ENCODE measurements at regions not wholly inside any gene's neighbourhood (a gene's known extent, or its start where the extent isn't known, plus 50 kb on each side); places are given as distances from the start of the nearest gene placed in this dataset.
"Not testable (repeated sequence)": the region's sequence is repeated elsewhere in the genome, so short reads cannot be mapped to it uniquely, and the experiment has no call there.

DNA sequence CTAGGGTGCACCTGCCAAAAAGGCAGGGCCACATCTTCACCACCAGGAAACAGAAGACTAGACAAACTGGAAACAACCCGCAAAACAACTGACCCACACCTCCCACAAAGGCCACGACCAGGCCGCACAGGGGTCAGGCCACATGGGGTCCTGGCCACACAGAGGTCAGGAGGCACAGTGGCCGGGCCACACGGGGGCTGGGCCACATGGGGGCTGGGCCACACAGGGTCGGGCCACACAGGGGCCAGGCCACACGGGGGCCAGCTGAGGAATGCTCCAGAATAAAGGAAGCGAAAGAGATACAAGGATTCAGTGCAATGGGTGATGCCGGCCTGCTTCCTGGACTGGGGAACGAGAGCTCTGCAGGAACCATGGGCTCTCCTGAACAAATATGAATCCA lies 91.6 kb downstream of the OLFM1 start:
- no peak for DNase-seq (ENCODE audit: extremely low spot score, unreplicated experiment)

DNA sequence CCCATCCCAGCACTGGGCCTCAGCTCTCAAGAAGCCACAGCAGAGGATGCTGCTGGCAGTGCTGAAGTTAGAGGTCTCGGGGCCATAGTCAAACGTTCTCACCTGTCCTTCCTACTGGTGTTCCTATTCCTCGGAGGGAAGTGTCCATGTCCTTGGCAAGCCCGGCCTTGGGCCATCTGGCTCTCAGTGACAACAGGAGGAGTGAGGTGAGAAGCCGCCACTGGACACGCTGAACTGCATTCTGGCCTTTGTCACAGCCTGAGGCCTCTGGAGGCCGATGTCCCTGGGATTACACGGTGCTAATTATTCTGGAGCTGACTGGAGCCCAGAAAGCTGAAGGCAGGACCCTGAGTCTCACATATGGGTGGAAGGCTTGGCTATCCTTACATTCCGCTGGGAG lies 92.5 kb downstream of the OLFM1 start:
- Mint-ChIP-seq H3K4me3 (no peak overlapping the region), H3K36me3 (no peaks in the 10 kb centered on the region), H3K9me3 (no peaks in the 10 kb centered on the region), H3K4me1 (ENCODE audit: unreplicated experiment) (peaks cover 5% of the 10 kb centered on the region), H3K27ac (no peak overlapping the region), H3K27me3 (peaks cover 51% of the 10 kb centered on the region)
- TF ChIP-seq, protein P1, sequence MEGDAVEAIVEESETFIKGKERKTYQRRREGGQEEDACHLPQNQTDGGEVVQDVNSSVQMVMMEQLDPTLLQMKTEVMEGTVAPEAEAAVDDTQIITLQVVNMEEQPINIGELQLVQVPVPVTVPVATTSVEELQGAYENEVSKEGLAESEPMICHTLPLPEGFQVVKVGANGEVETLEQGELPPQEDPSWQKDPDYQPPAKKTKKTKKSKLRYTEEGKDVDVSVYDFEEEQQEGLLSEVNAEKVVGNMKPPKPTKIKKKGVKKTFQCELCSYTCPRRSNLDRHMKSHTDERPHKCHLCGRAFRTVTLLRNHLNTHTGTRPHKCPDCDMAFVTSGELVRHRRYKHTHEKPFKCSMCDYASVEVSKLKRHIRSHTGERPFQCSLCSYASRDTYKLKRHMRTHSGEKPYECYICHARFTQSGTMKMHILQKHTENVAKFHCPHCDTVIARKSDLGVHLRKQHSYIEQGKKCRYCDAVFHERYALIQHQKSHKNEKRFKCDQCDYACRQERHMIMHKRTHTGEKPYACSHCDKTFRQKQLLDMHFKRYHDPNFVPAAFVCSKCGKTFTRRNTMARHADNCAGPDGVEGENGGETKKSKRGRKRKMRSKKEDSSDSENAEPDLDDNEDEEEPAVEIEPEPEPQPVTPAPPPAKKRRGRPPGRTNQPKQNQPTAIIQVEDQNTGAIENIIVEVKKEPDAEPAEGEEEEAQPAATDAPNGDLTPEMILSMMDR (conservative IDR thresholded peaks at IDR 0.05), result no peak
- no peak for DNase-seq (ENCODE audit: extremely low spot score, unreplicated experiment)

More for the DNA sequence above, 91.6 kb downstream of the OLFM1 start:
- H3K9me3 Mint-ChIP-seq, result no peaks in the 10 kb centered on the region
- H3K4me3 Mint-ChIP-seq, result no peak overlapping the region
- no peak overlapping the region for H3K27ac Mint-ChIP-seq
- peaks cover 47% of the 10 kb centered on the region for H3K27me3 Mint-ChIP-seq
- no peaks in the 10 kb centered on the region for H3K4me1 Mint-ChIP-seq (ENCODE audit: unreplicated experiment)
- TF ChIP-seq, protein P1 (conservative IDR thresholded peaks at IDR 0.05), result no peak
- no peaks in the 10 kb centered on the region for H3K36me3 Mint-ChIP-seq

DNA sequence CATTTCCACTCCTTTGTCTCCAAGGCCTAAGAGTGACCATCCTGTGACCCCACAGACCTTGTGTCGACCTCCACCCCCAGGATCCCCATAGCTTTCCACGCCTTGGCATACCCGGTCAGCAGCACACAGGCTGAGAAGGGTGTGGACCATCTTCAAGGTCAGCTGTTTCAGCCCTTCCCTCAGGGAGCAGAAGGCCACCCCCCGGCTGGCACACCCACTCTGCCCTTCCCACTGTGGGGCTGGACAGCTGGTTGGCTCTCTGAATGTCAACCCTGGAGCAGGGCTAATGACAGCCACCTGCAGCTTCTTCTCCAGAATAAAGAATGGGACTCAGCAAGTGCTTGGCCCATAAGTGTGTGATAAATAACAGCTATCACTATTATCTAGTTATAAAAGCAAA lies 93.1 kb downstream of the OLFM1 start:
- Mint-ChIP-seq H3K4me1 (ENCODE audit: unreplicated experiment) (peaks cover 5% of the 10 kb centered on the region), H3K36me3 (no peaks in the 10 kb centered on the region), H3K4me3 (no peak overlapping the region), H3K27me3 (peaks cover 55% of the 10 kb centered on the region), H3K9me3 (no peaks in the 10 kb centered on the region), H3K27ac (no peak overlapping the region)
- no peak for DNase-seq (ENCODE audit: extremely low spot score, unreplicated experiment)
- TF ChIP-seq, protein P1 (conservative IDR thresholded peaks at IDR 0.05), result no peak

DNA sequence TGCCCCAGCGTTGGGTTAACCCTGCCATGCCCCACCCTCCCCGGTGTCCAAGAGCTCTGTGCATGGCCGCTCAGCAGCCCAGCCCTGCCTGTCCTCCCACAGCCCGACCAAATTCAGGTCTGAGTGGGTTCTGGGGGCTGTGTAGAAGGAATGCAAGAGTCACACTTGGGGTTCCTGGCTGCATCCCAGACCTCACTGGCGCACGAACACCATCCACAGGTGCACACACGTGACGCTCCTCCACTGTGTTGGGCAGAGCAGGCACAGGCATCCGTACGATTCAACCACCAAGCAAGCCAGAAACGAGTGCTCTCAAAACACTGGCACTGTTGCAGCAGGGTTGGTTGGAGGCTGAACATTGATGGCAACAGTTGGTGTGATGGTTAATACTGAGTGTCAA lies 93.9 kb downstream of the OLFM1 start:
- H3K36me3 Mint-ChIP-seq, result no peaks in the 10 kb centered on the region
- H3K27me3 Mint-ChIP-seq, result peaks cover 60% of the 10 kb centered on the region
- H3K4me3 Mint-ChIP-seq, result no peak overlapping the region
- DNase-seq (ENCODE audit: extremely low spot score, unreplicated experiment), result no peak
- H3K9me3 Mint-ChIP-seq, result no peaks in the 10 kb centered on the region
- H3K4me1 Mint-ChIP-seq (ENCODE audit: unreplicated experiment), result peaks cover 5% of the 10 kb centered on the region
- TF ChIP-seq, protein P1 (conservative IDR thresholded peaks at IDR 0.05), result no peak
- no peak overlapping the region for H3K27ac Mint-ChIP-seq

DNA sequence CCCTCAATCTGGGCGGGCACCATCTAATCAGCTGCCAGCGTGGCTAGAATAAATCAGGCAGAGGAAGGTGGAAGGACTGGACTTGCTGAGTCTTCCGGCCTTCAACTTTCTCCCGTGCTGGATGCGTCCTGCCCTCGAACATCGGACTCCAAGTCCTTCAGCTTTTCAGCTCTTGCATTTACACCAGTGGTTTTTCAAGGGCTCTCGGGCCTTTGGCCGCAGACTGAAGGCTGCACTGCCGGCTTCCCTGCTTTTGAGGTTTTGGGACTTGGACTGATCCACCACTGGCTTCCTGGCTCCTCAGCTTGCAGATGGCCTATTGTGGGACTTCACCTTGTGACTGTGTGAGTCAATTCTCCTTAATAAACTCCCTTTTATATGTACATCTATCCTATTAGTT lies 94.4 kb downstream of the OLFM1 start:
- not testable (repeated sequence) for H3K9me3 Mint-ChIP-seq; DNase-seq (ENCODE audit: extremely low spot score, unreplicated experiment); H3K27ac Mint-ChIP-seq; H3K4me1 Mint-ChIP-seq (ENCODE audit: unreplicated experiment); H3K4me3 Mint-ChIP-seq; H3K36me3 Mint-ChIP-seq
- peaks cover 65% of the 10 kb centered on the region for H3K27me3 Mint-ChIP-seq

DNA sequence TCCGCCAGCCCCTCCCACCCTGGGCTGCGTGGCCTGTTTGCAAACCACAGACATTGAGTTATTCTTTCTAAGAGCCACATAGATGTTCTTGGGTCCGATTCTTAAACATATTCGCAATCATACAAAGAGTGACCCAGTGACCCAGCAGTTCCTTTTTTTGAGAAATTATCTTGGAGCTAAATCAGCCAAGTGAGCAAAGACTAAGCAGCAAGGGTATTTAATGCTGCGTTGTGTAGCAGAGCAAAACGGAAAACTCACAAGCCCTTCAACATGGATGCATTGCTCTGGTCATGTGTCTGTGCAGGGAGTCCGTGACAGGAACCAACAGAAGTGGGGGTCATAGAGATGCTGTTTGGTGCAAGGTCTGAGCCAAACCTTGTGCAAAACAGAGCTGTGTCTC lies 95.6 kb downstream of the OLFM1 start:
- Mint-ChIP-seq H3K4me3 (no peak overlapping the region), H3K36me3 (no peaks in the 10 kb centered on the region), H3K9me3 (no peaks in the 10 kb centered on the region), H3K27me3 (peaks cover 72% of the 10 kb centered on the region), H3K27ac (no peak overlapping the region), H3K4me1 (ENCODE audit: unreplicated experiment) (peaks cover 12% of the 10 kb centered on the region)
- TF ChIP-seq, protein P1 (conservative IDR thresholded peaks at IDR 0.05), result no peak
- DNase-seq (ENCODE audit: extremely low spot score, unreplicated experiment), result no peak

Measured in type B pancreatic cell (in vitro differentiated cells).